GM12801 (cell line): ENCODE measurements at regions not wholly inside any gene's neighbourhood (a gene's known extent, or its start where the extent isn't known, plus 50 kb on each side); places are given as distances from the start of the nearest gene placed in this dataset.

Experiments used
- TF ChIP-seq, protein P1 (sequence below): IDR thresholded peaks from one replicate; pipeline ENCODE4 v1.5.1; 2011; ENCODE audit warnings: control low read depth; ENCODE audit not compliant: insufficient read length; ENCODE audit errors: extremely low read depth

DNA sequence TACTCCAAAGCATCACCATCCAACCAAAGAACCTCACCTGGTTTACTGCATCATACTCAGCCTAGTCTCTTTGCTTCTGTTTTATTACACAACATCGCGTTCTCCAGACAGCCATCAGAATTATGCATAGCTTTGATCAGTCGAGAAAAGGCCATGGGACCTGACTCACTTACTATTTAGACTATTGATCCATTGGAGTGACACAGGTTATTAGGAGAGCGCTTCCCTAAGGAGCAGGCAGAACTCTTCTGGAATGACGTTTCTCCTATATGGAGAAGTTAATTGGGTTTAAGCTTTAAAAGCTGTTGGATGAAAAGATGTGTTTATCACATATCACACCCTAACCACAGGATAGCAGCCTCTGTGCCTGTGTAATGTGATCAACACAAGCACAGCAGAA, 649.1 kb upstream of the SLC10A2 start:
- TF ChIP-seq, protein P1, sequence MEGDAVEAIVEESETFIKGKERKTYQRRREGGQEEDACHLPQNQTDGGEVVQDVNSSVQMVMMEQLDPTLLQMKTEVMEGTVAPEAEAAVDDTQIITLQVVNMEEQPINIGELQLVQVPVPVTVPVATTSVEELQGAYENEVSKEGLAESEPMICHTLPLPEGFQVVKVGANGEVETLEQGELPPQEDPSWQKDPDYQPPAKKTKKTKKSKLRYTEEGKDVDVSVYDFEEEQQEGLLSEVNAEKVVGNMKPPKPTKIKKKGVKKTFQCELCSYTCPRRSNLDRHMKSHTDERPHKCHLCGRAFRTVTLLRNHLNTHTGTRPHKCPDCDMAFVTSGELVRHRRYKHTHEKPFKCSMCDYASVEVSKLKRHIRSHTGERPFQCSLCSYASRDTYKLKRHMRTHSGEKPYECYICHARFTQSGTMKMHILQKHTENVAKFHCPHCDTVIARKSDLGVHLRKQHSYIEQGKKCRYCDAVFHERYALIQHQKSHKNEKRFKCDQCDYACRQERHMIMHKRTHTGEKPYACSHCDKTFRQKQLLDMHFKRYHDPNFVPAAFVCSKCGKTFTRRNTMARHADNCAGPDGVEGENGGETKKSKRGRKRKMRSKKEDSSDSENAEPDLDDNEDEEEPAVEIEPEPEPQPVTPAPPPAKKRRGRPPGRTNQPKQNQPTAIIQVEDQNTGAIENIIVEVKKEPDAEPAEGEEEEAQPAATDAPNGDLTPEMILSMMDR: no peak

DNA sequence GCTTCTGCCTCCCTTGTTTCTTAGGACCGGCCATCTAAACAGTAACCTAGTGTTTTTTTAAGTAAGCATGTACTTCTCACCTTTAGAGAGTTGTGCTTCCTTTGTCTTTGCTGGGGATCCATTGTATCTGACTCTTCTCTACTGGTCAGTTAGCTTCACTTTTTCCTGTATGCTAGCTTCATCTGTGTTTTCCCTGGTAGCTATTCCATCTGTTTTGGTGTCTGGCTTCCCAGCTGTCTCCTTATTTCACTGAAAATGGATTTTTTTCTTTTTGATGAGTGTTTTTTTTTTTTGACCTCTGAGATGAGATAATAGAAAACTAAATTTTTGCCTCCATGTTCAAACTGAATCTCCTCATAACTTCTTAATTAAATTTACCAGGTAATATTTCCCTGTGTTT, 637.0 kb upstream of the SLC10A2 start:
- TF ChIP-seq, protein P1: no peak

DNA sequence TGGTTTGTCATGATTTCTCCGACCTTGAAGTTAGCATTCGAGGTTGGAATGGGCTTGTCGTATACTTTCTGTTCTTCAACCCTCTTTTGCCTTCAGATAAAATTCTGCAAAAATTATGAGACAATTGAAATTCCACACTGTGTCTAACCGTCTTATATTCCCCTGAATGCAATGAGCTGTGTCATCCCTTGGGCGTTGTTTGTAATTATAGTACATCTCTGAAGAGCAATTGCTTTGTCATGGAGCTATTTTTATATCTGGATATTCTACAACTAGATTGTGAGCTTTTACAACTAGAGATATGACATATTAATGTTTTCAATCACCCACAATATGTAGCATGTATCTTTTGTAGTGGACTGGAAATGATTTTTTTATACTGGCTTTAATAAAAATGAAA, 631.8 kb upstream of the SLC10A2 start:
- TF ChIP-seq, protein P1: no peak

GRCh38 chr13:103695320-103695719, 629.1 kb upstream of the SLC10A2 start:
- TF ChIP-seq, protein P1: no peak

GRCh38 chr13:103694471-103694870, 628.3 kb upstream of the SLC10A2 start:
- TF ChIP-seq, protein P1: no peak

DNA sequence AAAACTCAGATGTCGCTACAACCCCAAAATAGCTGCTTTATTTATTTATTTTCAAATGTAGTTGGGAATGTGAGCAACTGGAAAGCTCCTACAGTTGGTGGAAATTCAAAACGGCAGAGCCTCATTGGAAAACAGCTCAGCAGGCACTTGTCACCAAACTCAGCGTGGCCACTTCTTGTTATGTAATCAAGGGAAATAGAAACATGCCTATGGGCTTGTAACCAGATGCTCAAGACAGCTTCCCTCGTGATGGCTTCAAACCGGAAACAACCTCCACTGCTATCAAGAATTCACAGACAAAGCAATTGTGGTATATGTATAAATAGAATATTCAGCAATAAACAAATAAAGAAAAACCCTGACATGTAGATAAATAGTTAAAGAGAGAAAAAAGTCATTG, 627.8 kb upstream of the SLC10A2 start:
- TF ChIP-seq, protein P1: no peak

- TF ChIP-seq, protein P1: no peak
These were observed 626.2 kb upstream of the SLC10A2 start for GRCh38 chr13:103692442-103692841.

DNA sequence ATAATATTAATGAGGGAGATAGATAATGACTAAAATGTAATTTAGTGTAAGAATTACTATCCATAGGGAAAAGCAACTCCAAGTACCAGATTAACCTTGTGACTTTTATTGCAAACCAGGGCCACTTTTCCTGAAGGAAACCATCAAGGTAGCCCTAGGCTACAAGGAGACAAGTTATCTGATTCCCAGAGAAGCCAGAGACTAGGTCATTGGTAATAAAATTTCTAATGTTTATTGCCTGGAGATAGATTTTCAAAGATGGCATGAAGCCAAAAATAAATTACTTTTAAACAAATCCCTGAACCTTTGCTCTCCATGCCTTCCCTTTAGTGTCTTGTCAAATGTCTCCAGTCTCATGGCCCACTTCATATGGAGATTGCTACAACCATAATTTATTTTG, 610.1 kb upstream of the SLC10A2 start:
- TF ChIP-seq, protein P1: no peak
